Jurkat, Clone E6-1 (cell line): ENCODE measurements at regions not wholly inside any gene's neighbourhood (a gene's known extent, or its start where the extent isn't known, plus 50 kb on each side); places are given as distances from the start of the nearest gene placed in this dataset.
"Not testable (repeated sequence)": the region's sequence is repeated elsewhere in the genome, so short reads cannot be mapped to it uniquely, and the experiment has no call there.

Experiments
- DNase-seq: peaks from one replicate; pipeline ENCODE4 v3.0.0-alpha.2; 2011; ENCODE audit warnings: low read depth, low spot score
- H3K4me3 ChIP-seq: 2 replicates; pipeline ENCODE4 v1.5.1; 2011; ENCODE audit warnings: mild to moderate bottlenecking, low read length, control low read depth, moderate library complexity

DNA sequence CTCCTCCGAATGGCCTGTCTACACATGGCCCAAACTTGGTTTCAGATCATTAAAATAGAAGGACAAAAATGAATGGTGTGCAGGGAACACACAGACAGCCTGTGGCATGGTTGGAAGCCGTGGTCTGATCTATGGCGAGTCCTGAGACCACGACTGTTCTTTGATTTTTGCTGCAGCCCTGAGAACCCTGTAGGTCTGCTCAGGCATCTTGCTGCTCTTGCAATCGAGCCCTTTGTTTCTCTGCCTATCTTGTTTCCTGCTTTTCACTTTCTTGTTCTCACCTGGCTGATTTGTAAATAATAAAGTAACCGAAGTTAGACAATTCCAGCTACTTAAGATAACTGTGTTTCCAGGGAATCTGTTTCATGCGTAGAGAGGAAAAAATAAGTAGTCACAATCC lies 54.1 kb upstream of the NBPF9 start:
- not testable (repeated sequence) for H3K4me3 ChIP-seq, DNase-seq

DNA sequence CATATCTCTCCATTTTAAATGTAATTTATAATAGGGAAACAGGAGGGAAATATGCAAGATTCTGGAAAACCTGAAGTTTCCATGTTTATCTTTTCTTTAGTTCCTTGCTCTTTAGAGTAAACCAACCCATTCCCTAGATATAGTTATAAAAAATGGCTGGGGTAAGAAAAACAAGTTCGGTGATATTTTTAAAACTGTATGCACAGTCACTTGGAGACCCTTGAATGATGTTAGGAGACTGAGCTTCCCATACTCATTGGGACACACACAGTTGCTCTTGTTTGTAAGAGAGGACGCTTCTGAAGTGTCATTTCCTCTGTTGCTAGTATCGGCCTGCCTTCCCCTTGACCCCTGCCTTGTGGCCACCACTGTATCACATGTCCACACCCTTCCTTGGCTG lies 55.0 kb upstream of the NBPF9 start:
- DNase-seq, H3K4me3 ChIP-seq: not testable (repeated sequence)

DNA sequence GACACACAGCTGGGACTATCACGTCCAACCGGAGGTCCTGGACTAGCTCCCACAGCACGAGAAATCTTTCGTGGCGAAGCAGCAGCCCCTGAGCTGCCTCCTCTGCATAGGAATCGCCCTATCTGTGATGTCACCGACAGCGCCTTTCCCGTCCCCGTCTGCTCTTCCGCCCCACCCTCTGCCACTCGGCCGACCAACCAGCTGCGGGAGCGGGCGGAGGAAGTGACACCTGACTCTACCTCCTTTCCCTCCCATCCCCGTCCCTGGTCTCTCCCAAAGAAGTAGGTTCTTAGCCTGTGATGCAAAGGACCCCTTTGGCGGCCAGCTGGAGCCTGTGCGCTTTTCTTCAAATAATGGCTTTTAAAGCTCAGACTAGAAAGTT lies 59.7 kb upstream of the NBPF9 start:
- H3K4me3 ChIP-seq, DNase-seq: not testable (repeated sequence)

DNA sequence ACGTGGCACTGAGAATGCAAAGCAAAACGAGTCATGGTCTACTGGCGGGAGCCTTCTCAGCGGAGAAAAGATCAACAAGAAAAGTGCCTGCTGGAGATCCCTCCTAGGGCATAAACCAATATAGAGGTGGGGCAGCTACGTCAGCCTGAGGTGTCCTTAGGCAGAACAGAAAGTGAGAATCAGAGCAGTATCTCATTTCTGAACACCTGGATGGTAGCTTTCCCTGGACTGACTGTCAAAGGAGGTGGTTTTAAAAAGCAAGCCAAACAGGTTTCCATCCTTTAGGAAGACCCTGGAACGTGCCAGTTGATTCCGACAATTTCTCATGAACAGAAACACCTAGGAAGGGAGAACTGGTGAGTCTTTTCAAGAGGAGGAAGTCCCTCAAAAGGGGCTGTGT lies 71.4 kb upstream of the NBPF9 start:
- not testable (repeated sequence) for H3K4me3 ChIP-seq, DNase-seq

DNA sequence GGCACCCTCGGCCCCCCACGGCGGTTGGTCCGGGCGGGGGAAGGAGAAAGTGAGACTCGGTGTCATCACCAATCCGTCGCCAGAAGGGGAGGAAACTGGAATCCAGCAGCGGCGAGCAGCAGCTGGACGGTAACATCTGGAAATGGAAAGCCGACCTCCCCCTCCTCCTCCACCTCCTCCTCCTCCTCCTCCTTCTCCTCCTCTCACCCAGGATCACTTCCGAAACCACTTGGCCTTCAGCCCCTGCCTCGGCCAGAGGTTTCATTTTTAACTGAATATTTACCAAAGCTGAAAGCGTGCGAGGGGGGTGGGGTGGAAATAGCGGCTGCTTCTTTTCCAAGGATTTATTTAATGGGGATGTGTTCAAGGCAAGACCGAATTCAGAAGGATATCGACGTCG lies 72.5 kb upstream of the NBPF9 start:
- H3K4me3 ChIP-seq, DNase-seq: not testable (repeated sequence)

DNA sequence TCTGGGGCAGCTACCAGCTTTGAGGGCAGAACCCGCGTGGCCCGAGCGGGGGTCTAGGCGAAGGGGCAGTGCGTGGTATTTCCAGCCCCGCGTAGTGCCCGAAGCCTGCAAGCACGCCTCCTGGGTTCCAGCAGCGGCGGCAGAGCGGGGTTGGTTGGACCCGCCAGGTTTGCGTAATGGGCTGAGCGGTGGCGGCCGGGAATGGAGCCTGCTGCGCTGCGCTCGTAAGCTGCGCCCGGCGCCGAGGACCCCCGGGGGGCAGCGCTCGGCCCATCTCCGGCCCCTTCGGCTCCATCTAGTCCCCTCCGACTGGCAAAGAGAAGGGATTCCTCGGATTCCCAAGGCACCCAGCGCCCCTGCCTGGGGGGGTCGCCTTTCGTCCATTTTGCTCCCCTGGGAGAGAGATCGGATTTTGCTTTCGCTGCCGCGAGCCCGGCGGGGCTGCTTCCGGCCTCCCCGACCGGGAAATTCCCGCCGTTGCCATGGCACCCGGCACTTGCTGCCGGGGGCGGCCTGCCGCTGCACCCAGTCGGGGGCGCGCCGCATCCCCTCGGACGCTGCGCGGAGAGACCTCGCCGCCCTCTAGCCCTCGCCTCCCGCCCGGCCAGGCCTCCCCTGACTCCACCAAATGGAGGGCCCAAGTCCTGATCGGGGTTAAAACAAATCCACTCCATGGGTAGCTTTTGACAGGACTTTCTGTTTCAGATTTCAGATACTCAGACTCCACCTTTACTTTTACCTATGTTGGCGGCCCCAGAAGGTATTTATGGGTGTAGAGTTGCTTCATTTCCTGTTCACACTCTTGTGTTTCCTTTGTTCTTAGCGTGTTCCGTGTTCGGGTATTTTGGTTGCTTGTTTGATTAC lies 73.3 kb upstream of the NBPF9 start:
- H3K4me3 ChIP-seq, result peak overlapping the region; percentile 47
- DNase-seq, result not testable (repeated sequence)

DNA sequence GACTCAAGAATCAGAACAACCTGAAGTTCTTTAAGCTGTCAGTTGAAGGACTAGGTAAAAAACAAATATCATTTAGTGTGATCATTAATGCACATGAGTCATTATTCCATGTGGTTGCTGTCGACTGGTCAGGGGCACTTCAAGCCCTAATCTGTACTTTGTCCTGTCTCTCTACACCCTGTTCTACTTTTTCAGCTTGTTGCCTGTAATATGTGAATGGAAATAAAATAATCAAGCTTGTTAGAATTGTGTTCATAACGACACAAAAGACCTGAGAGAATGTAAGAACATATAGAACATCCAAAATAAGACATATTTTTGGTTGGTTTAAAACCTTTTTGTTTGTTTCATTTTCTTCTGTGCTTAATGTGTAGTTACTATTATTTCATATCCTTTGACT lies 87.4 kb upstream of the NBPF9 start:
- not testable (repeated sequence) for H3K4me3 ChIP-seq, DNase-seq

DNA sequence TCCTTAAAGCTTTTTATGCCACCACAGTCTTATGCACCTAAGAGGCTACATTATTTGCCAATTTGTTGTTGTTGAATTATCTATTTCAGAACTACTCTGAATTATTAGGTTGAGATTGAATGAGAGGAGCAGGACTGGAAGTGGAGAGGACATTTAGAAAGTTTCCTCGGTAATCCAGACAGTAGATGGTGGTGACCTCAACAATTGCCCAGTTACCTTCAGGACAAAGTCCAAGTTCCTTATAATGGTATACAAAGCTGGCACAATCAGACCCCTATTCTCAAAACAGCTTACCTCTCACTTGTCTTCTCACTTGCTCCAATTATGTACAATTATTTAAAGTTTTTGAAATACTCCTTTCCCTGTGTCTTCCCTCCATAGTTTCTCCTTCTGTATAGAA lies 93.3 kb upstream of the NBPF9 start:
- not testable (repeated sequence) for DNase-seq, H3K4me3 ChIP-seq

DNA sequence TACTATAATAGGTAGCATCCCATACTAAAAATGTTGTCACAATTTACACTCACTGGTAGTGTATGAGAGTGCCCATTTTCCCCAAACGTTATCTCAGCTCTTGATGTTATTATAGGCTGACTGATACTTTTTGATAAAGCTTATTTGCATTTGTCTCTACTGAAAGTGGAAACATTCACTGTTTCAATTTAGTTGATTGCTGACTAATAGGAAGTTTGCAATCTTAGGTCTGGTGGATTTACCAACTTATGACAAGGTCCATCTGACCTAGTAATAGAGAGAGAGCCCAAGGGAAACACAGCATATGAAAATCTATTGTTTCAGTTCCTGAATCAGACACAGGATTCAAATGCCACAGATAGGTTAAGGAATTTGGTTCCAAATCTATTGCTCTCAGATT lies 97.2 kb upstream of the NBPF9 start:
- not testable (repeated sequence) for H3K4me3 ChIP-seq, DNase-seq

DNA sequence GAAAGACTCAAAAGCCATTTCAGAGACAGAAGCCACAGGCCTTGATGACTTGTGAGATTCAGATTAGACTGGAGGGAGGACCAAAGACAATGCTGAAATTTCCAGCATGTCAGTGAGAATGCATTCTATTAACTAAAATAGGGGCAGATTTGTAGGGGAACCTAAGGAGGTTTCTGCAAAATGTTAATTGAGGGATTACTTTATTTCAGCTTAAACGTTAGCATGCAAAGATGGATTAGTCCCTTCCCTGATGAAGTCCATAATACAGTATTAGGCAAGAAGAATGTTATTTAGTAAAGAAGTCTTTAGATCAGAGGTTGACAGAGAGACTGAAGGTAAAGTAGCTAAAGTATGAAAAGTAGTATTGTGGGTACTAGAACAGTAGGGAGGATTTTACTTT lies 98.9 kb upstream of the NBPF9 start:
- not testable (repeated sequence) for DNase-seq

DNA sequence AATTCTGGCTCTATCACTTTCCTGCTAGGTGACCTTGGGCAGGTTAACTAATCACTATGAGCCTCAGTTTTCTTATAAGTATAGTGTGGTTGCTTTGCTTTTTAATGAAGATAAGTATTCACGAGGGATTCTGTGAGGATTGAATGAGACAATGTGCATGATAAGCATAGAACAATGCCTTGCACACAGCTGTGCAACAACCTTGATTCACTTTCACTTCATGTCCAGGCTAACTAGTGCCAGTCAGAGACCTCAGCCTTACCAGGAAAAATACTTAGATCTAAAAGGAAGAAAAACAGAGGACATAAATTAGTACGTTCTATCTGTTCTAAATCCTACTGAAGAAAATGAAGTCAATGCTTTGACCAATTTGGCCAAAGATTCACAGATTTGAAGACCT lies 101.0 kb upstream of the NBPF9 start:
- not testable (repeated sequence) for H3K4me3 ChIP-seq, DNase-seq

More for the DNA sequence above, 98.9 kb upstream of the NBPF9 start:
- H3K4me3 ChIP-seq, result not testable (repeated sequence)

DNA sequence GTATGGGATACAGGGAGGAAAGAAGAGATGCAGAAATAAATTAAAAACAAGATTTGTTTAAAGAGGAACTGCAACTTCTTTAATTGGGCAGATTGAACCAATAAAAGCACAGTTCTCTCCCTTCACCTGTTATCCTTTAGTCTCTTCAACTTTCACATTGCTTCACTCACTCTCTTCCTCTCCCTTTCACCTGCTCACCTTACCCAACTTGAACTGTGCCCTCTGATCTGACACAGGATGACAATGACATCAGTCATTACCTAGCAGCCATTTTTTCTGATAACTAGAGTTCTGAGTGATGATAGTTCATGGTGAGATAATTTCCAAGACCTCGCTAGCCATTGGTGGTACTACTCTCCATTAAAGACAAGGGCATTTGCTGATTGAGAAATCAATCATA lies 105.5 kb upstream of the NBPF9 start:
- not testable (repeated sequence) for H3K4me3 ChIP-seq, DNase-seq

DNA sequence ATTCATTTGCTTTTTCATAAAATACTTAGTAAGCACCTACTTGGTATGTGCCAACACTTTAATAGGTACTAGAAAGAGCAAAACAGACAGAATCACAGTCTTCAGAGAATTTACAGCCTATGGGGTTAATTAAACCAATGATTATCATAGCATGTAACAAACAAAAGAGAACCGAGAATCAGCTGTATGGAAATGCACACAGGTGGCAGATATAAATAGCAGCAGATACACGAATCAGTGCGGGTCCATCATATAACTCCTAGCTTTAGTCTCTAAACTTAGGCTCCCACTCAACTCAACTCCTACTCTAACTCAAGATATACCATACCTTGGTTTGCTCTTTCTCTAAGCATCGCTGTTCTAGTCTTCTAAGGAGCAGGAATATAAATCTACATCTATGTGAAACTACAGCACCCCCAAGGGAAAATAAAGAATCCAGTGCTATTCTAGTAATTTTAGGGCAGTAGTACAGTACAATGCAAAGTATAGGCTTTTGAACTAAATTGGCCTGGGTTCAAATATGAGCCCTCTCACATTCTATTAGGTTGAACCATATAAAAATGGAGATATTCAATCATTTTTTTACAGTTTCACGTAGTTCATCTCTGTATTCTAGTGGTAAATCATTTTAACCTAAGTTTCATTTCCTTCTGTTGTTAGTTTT lies 108.5 kb upstream of the NBPF9 start:
- DNase-seq, H3K4me3 ChIP-seq: not testable (repeated sequence)

DNA sequence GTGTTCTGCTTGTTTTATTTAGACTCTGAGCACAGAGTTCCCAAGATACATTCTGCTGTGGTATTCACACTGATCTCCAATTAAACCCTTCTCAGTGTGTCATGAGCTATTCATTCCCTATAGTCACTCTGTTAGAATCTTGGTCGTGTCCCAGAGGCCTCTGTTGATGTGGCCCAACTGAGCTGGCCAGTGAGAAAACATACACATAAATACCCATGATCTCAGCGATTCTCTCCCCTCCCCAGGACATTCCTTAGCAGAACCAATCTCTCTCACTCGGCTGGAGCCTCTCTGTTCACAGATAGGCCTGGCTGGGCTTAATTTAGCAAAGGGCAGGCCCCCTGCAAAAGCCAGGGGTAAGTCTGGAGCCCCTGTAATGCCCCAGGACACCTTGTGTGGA lies 109.6 kb upstream of the NBPF9 start:
- H3K4me3 ChIP-seq, DNase-seq: not testable (repeated sequence)

DNA sequence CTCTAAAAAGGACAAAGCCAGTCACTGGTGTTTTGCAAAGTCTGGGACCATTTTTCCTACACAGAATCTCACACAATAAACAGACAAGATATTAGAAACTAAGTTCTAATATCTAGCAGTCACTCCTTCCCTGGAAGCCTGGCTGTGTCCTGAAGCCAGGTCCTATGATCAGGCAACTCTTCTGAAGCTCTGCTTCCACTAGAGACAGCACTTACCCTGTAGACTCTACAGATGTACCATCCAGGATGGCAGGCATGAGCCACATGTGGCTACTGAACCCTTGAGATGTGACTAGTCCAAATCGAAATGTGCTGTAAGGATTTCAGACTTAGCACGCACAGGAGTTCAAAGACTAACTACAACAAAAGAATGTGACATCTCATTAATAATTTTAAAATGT lies 110.3 kb upstream of the NBPF9 start:
- H3K4me3 ChIP-seq, DNase-seq: not testable (repeated sequence)

DNA sequence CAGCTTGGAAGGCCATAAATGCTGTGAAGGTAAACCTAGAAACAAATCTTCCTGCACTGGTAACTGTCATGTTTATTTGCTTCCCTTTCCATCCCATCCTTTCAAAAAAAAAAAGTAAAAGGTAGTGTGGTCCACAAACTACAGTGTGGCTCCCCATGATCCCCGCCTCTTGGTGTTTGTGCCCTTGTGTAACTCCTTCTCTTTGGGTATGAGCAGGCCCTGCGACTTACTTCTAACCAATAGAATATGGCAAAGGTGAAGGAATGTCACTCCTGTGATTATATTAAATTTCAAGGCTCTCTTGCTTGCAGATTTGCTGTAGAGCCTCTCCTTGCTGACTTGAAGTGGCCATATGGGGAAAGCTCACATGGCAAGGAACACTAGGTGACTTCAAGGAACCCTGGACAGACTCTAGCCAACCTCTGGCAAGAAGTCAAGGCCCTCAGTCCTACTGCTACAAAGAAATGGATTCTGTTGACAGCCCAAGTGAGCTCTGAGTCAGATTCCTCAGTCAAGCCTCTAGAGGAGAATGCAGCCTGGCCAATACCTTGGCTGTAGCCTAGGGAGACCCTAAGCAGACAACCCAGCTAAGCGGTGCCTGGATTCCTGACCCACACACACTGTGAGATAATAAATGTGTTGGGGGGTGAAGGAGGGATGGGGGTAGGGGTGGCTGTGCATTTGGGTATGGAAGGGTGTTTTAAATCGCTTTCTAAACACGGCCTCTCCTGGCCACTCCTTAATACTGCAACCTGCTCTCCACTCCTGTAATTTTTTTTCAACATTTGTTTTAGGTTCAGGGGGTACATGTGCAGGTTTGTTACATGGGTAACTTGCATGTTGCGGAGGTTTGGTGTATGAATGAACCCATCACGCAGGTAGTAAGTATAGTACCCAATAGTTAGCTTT lies 115.0 kb upstream of the NBPF9 start:
- DNase-seq, H3K4me3 ChIP-seq: not testable (repeated sequence)

DNA sequence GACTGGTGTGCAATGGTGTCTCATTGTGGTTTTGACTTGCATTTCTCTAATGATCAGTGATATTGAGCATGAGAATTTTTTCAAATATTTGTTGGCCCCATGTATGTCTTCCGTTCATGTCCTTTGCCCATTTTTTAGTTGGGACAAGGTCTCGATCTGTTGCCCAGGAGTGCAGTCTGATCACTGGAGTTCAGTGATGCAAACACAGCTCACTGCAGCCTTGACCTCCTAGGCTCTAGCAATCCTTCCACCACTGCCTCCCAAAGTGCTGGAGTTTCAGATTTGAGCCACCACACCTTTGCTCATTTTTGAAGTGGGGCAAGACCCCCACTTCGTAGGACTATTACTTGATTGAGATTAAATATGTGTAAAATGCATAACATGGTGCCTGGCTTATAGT lies 116.2 kb upstream of the NBPF9 start:
- not testable (repeated sequence) for DNase-seq, H3K4me3 ChIP-seq

DNA sequence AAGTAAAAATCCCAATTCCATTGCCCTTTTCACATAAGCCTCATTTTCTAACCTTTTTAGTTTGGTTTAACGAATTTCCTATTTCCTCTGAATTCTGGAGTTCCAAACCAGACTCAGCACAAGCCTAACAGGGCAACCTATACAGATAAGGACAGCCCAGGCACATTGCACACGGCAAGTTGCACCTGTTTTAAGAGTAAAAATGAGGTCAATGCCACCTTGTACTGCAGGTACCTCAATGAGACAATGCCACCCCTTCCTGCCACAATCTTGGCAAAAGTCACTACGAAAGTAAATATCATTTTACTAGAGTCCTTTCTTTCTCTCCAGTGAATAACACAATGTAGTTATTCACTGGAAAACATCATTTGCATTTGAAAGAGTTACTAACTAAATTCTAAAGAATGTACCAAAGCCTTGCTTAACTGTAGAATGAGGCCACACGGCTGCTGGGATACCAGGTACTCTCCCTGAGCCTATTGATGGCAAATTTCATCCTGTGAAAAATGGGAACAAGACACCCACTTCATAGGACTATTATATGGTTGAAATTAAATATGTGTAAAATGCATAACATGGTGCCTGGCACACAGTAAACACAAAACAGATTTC lies 117.2 kb upstream of the NBPF9 start:
- not testable (repeated sequence) for DNase-seq, H3K4me3 ChIP-seq
